ENCODE measurements at regions not wholly inside any gene's neighbourhood (a gene's known extent, or its start where the extent isn't known, plus 50 kb on each side); places are given as distances from the start of the nearest gene placed in this dataset.

- DNase-seq (ENCODE audit: low spot score) = no peak
- H3K9me3 ChIP-seq (ENCODE audit: low read length) = no peaks in the 10 kb centered on the region
- BruUV-seq (replicated peaks) = no TSS peak
- no peaks in the 10 kb centered on the region for H3K79me2 ChIP-seq (ENCODE audit: insufficient read depth, low read length)
- in situ Hi-C loops (cut with HindIII; ENCODE audit: extremely low pct_ligation_motif_present, low pct_unique_long_range_greater_than_20kb) (no loop called here), intact Hi-C loops (cut with micrococcal nuclease; ENCODE audit: unreplicated experiment) (no loop called here)
- no peak overlapping the region for H3K4me3 ChIP-seq (replicated peaks in 1 of 3; ENCODE audit: insufficient read depth in 1 of 3, low read depth in 2 of 3, low read length in 3 of 3)
- H3K4me1 ChIP-seq (ENCODE audit: insufficient read depth, low read length) = peaks cover 13% of the 10 kb centered on the region
- CTCF ChIA-PET (ENCODE audit: low intra/inter-chr PET ratio, low total read pairs) = no interaction called here
- ATAC-seq = no peak
- no peaks in the 10 kb centered on the region for H3K36me3 ChIP-seq (replicated peaks in 1 of 2; ENCODE audit: control insufficient read depth in 1 of 2, insufficient read depth in 2 of 2, low read length in 2 of 2)
- no peaks in the 10 kb centered on the region for H3K27me3 ChIP-seq (ENCODE audit: control insufficient read depth in 1 of 2, insufficient read depth in 2 of 2, low read length in 2 of 2)
- POLR2A ChIA-PET = no interaction called here
- TF ChIP-seq ZNF510 (CRISPR knock-in tag; IDR thresholded peaks at IDR 0.05; ENCODE audit: low read depth) (no peak), NCOA1 (CRISPR knock-in tag; IDR thresholded peaks at IDR 0.05) (no peak), ZNF468 (CRISPR knock-in tag; IDR thresholded peaks at IDR 0.05) (no peak), HOXA3 (CRISPR knock-in tag; IDR thresholded peaks at IDR 0.05) (no peak), ZKSCAN5 (CRISPR knock-in tag; IDR thresholded peaks at IDR 0.05) (no peak), ZNF20 (CRISPR knock-in tag; IDR thresholded peaks at IDR 0.05) (no peak)
- TF ChIP-seq, protein P1, sequence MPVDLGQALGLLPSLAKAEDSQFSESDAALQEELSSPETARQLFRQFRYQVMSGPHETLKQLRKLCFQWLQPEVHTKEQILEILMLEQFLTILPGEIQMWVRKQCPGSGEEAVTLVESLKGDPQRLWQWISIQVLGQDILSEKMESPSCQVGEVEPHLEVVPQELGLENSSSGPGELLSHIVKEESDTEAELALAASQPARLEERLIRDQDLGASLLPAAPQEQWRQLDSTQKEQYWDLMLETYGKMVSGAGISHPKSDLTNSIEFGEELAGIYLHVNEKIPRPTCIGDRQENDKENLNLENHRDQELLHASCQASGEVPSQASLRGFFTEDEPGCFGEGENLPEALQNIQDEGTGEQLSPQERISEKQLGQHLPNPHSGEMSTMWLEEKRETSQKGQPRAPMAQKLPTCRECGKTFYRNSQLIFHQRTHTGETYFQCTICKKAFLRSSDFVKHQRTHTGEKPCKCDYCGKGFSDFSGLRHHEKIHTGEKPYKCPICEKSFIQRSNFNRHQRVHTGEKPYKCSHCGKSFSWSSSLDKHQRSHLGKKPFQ (CRISPR knock-in tag; IDR thresholded peaks at IDR 0.05; ENCODE audit: insufficient replicate concordance) = no peak
- H2AFZ ChIP-seq (ENCODE audit: low read length) = no peak overlapping the region
- no peak for FAIRE-seq
- no peak overlapping the region for H3K4me2 ChIP-seq (ENCODE audit: low read depth, low read length)
- H3K9ac ChIP-seq (ENCODE audit: insufficient read depth, low read depth, low read length) = no peak overlapping the region
- no peak overlapping the region for H3K27ac ChIP-seq (ENCODE audit: extremely low read length, insufficient read depth, low read length)
- no peaks in the 10 kb centered on the region for H4K20me1 ChIP-seq (ENCODE audit: insufficient read depth, low read length)
These were observed 108.9 kb downstream of the FHIP1A start for GRCh38 chr4:151517896-151518295.

DNA sequence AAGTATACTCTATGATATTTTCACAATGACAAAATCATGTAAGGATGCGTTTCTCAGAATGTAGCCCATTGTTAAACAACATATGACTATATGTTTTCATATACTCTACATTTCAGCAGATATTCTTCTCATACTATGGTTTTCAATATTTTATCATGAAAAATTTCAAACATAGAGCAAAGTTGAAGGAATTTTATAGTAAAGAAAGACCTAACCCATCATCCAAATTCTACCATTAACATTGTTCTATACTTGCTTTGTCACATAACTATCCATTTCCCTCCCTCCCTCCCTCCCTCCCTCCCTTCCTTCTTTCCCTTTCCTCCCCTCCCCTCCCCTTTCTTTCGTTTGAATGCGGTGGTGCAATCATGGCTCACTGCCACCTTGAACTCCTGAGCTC is 109.4 kb downstream of the FHIP1A start:
- no peak overlapping the region for H3K4me2 ChIP-seq (ENCODE audit: low read depth, low read length)
- in situ Hi-C loops (cut with HindIII; ENCODE audit: extremely low pct_ligation_motif_present, low pct_unique_long_range_greater_than_20kb) (no loop called here), intact Hi-C loops (cut with micrococcal nuclease; ENCODE audit: unreplicated experiment) (no loop called here)
- H3K79me2 ChIP-seq (ENCODE audit: insufficient read depth, low read length) = no peaks in the 10 kb centered on the region
- H3K27me3 ChIP-seq (ENCODE audit: control insufficient read depth in 1 of 2, insufficient read depth in 2 of 2, low read length in 2 of 2) = no peaks in the 10 kb centered on the region
- H3K9ac ChIP-seq (ENCODE audit: insufficient read depth, low read depth, low read length) = no peak overlapping the region
- no peaks in the 10 kb centered on the region for H4K20me1 ChIP-seq (ENCODE audit: insufficient read depth, low read length)
- no peak overlapping the region for H2AFZ ChIP-seq (ENCODE audit: low read length)
- peaks cover 14% of the 10 kb centered on the region for H3K4me1 ChIP-seq (ENCODE audit: insufficient read depth, low read length)
- no peak overlapping the region for H3K4me3 ChIP-seq (replicated peaks in 1 of 3; ENCODE audit: insufficient read depth in 1 of 3, low read depth in 2 of 3, low read length in 3 of 3)
- no peak for FAIRE-seq
- POLR2A ChIA-PET = no interaction called here
- no TSS peak for BruUV-seq (replicated peaks)
- WGBS (ENCODE audit: low lambda C conversion rate) = 60% methylated on average over 3 of the region's 3 CpGs
- TF ChIP-seq SOX13 (IDR thresholded peaks at IDR 0.05) = no peak
- no peak for TF ChIP-seq SOX13 (CRISPR knock-in tag; conservative IDR thresholded peaks at IDR 0.05 in 1 of 2, IDR thresholded peaks at IDR 0.05 in 1 of 2)
- peak; percentile 78 for TF ChIP-seq HNRNPK (IDR thresholded peaks at IDR 0.05; ENCODE audit: low read depth, low read length, poor library complexity, severe bottlenecking)
- DNase-seq (ENCODE audit: low spot score) = no peak
- no peak for ATAC-seq
- no peaks in the 10 kb centered on the region for H3K9me3 ChIP-seq (ENCODE audit: low read length)
- H3K27ac ChIP-seq (ENCODE audit: extremely low read length, insufficient read depth, low read length) = no peak overlapping the region
- no peaks in the 10 kb centered on the region for H3K36me3 ChIP-seq (replicated peaks in 1 of 2; ENCODE audit: control insufficient read depth in 1 of 2, insufficient read depth in 2 of 2, low read length in 2 of 2)
- CTCF ChIA-PET (ENCODE audit: low intra/inter-chr PET ratio, low total read pairs) = no interaction called here
